ENCODE measurements at regions not wholly inside any gene's neighbourhood (a gene's known extent, or its start where the extent isn't known, plus 50 kb on each side); places are given as distances from the start of the nearest gene placed in this dataset.

DNA sequence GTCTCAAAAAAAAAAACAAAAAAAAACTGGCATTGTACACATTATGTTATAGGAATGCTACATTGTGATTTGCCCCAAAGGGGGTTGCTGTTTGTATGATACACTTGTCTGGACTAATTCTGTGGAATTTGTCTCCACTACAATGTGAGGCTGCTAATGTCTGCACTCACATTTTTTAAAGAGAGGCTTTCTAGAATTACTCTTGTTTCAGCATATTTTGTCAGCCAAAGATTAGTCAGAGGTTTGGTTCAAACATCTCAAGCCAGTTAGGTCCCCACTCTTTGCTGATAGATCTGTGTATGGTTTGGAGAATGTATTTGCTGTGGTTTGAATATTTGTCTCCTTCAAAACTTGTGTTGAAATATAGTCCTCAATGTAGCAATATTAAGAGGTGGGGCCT lies 59.3 kb upstream of the ZNF169 start:
- H3K27me3 ChIP-seq (ENCODE audit: control insufficient read depth in 1 of 2, insufficient read depth in 2 of 2, low read length in 2 of 2), result no peaks in the 10 kb centered on the region
- intact Hi-C loops (cut with DNase I, micrococcal nuclease), result no loop called here
- ChIA-PET CTCF (no interaction called here), POLR2A (no interaction called here)
- Mint-ChIP-seq H3K9me3 (peaks cover 13% of the 10 kb centered on the region), H3K4me1 (ENCODE audit: low read depth) (no peaks in the 10 kb centered on the region), H3K27ac (no peak overlapping the region), H3K36me3 (ENCODE audit: low read depth) (peaks cover 32% of the 10 kb centered on the region), H3K27me3 (no peaks in the 10 kb centered on the region), H3K4me3 (no peak overlapping the region)
- H3K9me3 ChIP-seq (ENCODE audit: control insufficient read depth in 1 of 2, insufficient read depth in 1 of 2, low read length in 2 of 2), result peaks cover 10 to 18% of the 10 kb centered on the region in 2 experiments
- TF ChIP-seq, protein P1, sequence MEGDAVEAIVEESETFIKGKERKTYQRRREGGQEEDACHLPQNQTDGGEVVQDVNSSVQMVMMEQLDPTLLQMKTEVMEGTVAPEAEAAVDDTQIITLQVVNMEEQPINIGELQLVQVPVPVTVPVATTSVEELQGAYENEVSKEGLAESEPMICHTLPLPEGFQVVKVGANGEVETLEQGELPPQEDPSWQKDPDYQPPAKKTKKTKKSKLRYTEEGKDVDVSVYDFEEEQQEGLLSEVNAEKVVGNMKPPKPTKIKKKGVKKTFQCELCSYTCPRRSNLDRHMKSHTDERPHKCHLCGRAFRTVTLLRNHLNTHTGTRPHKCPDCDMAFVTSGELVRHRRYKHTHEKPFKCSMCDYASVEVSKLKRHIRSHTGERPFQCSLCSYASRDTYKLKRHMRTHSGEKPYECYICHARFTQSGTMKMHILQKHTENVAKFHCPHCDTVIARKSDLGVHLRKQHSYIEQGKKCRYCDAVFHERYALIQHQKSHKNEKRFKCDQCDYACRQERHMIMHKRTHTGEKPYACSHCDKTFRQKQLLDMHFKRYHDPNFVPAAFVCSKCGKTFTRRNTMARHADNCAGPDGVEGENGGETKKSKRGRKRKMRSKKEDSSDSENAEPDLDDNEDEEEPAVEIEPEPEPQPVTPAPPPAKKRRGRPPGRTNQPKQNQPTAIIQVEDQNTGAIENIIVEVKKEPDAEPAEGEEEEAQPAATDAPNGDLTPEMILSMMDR (IDR thresholded peaks at IDR 0.05), result no peak
- DNase-seq, result no peak
- no peak overlapping the region for H3K27ac ChIP-seq (ENCODE audit: low read depth in 1 of 2, low read length in 2 of 2)
- no peaks in the 10 kb centered on the region for H3K36me3 ChIP-seq (ENCODE audit: insufficient read depth, low read length)
- no peak overlapping the region for H3K4me3 ChIP-seq (ENCODE audit: low read length)
- H3K4me1 ChIP-seq (ENCODE audit: insufficient read depth, low read length), result no peaks in the 10 kb centered on the region
- ATAC-seq (ENCODE audit: poor library complexity), result no peak

GRCh38 chr9:94204174-94204573 lies 54.9 kb upstream of the ZNF169 start:
- TF ChIP-seq, protein P1 (IDR thresholded peaks at IDR 0.05), result no peak
- ChIA-PET POLR2A (no interaction called here), CTCF (no interaction called here)
- H3K9me3 ChIP-seq (ENCODE audit: control insufficient read depth in 1 of 2, insufficient read depth in 1 of 2, low read length in 2 of 2), result peaks cover 0 to 12% of the 10 kb centered on the region in 2 experiments
- intact Hi-C loops (cut with DNase I, micrococcal nuclease), result no loop called here
- no peak overlapping the region for H3K27ac ChIP-seq (ENCODE audit: low read depth in 1 of 2, low read length in 2 of 2)
- H3K36me3 ChIP-seq (ENCODE audit: insufficient read depth, low read length), result no peaks in the 10 kb centered on the region
- DNase-seq (no peak), ATAC-seq (ENCODE audit: poor library complexity) (no peak)
- H3K9me3 Mint-ChIP-seq, result peaks cover 5% of the 10 kb centered on the region
- no peaks in the 10 kb centered on the region for H3K4me1 Mint-ChIP-seq (ENCODE audit: low read depth)
- no peak overlapping the region for H3K27ac Mint-ChIP-seq
- no peak overlapping the region for H3K4me3 Mint-ChIP-seq
- H3K36me3 Mint-ChIP-seq (ENCODE audit: low read depth), result peaks cover 12% of the 10 kb centered on the region
- no peaks in the 10 kb centered on the region for H3K27me3 Mint-ChIP-seq
- H3K4me1 ChIP-seq (ENCODE audit: insufficient read depth, low read length), result no peaks in the 10 kb centered on the region
- H3K27me3 ChIP-seq (ENCODE audit: control insufficient read depth in 1 of 2, insufficient read depth in 2 of 2, low read length in 2 of 2), result no peaks in the 10 kb centered on the region
- no peak overlapping the region for H3K4me3 ChIP-seq (ENCODE audit: low read length)

GRCh38 chr9:94207781-94208180 lies 51.3 kb upstream of the ZNF169 start:
- Histone ChIP-seq H3K9me3 (ENCODE audit: control insufficient read depth in 1 of 2, insufficient read depth in 1 of 2, low read length in 2 of 2) (peaks cover 0 to 12% of the 10 kb centered on the region in 2 experiments), H3K27ac (ENCODE audit: low read depth in 1 of 2, low read length in 2 of 2) (no peak overlapping the region), H3K4me3 (ENCODE audit: low read length) (no peak overlapping the region), H3K27me3 (ENCODE audit: control insufficient read depth in 1 of 2, insufficient read depth in 2 of 2, low read length in 2 of 2) (peaks cover 0 to 3% of the 10 kb centered on the region in 2 experiments), H3K36me3 (ENCODE audit: insufficient read depth, low read length) (no peaks in the 10 kb centered on the region), H3K4me1 (ENCODE audit: insufficient read depth, low read length) (no peaks in the 10 kb centered on the region)
- H3K27ac Mint-ChIP-seq, result no peak overlapping the region
- POLR2A ChIA-PET, result no interaction called here
- H3K4me3 Mint-ChIP-seq, result no peak overlapping the region
- H3K4me1 Mint-ChIP-seq (ENCODE audit: low read depth), result no peaks in the 10 kb centered on the region
- TF ChIP-seq, protein P1 (IDR thresholded peaks at IDR 0.05), result no peak
- intact Hi-C loops (cut with DNase I, micrococcal nuclease), result no loop called here
- peaks cover 6% of the 10 kb centered on the region for H3K27me3 Mint-ChIP-seq
- CTCF ChIA-PET, result no interaction called here
- peaks cover 5% of the 10 kb centered on the region for H3K9me3 Mint-ChIP-seq
- H3K36me3 Mint-ChIP-seq (ENCODE audit: low read depth), result no peaks in the 10 kb centered on the region
- DNase-seq (no peak), ATAC-seq (ENCODE audit: poor library complexity) (no peak)

Small RNA genes in the stretch of these regions (microRNA-seq; reads per million reads assigned to microRNA genes)
- gene MIRLET7A1 (ENCODE audit: borderline microRNAs expressed, borderline replicate concordance), result 110 reads per million, percentile 66 among the genes with 10 or more reads in this experiment
- gene MIRLET7D (ENCODE audit: borderline microRNAs expressed, borderline replicate concordance), result 3,950 reads per million, percentile 93 among the genes with 10 or more reads in this experiment
- gene MIRLET7F1 (ENCODE audit: borderline microRNAs expressed, borderline replicate concordance), result 302 reads per million, percentile 76 among the genes with 10 or more reads in this experiment

Data from CD4-positive, alpha-beta T cell (primary cell).